Stomach (tissue), 8 donors: ENCODE measurements at regions not wholly inside any gene's neighbourhood (a gene's known extent, or its start where the extent isn't known, plus 50 kb on each side); places are given as distances from the start of the nearest gene placed in this dataset.

Experiments
- DNase-seq, 2 donors: peaks; one replicate each; pipeline versions ENCODE4 v3.0.0 to v3.0.0-alpha.2; 2013 to 2019
- H3K27ac ChIP-seq, 5 donors: fragments of 200-600 bp in 4 of 5; sonication (generic) in 4 of 5; one replicate each; pipeline ENCODE4 v1.5.1; 2013 to 2019; ENCODE audit warnings: mild to moderate bottlenecking in 1 of 5, moderate library complexity in 1 of 5
- H3K27me3 ChIP-seq, 3 donors: fragments of 200-600 bp; sonication (generic); one replicate each; pipeline ENCODE4 v1.5.1; 2017 to 2019; ENCODE audit warnings: mixed run types in 1 of 3
- H3K36me3 ChIP-seq, 4 donors: fragments of 200-600 bp; sonication (generic); 1 replicate in 3 of 4; 2 replicates in 1 of 4; pipeline ENCODE4 v1.5.1; 2016 to 2019
- H3K4me1 ChIP-seq, 4 donors: fragments of 200-600 bp; sonication (generic); one replicate each; pipeline ENCODE4 v1.5.1; 2016 to 2019
- H3K4me3 ChIP-seq, 4 donors: fragments of 200-600 bp; sonication (generic) in 3 of 4; one replicate each; pipeline ENCODE4 v1.5.1; 2016 to 2019; ENCODE audit warnings: mild to moderate bottlenecking in 1 of 4
- H3K9me3 ChIP-seq, 4 donors: fragments of 200-600 bp; sonication (generic); one replicate each; pipeline ENCODE4 v1.5.1; 2016 to 2019
- CTCF ChIP-seq, 7 experiments: fragments of 450-650 bp in 4 of 7; fragments of 200-600 bp in 3 of 7; sonication (generic) in 3 of 7; IDR thresholded peaks; one replicate each; pipeline ENCODE4 v1.5.1; 2016 to 2019; ENCODE audit warnings: antibody characterized with exemption in 7 of 7, control low read depth in 2 of 7, mild to moderate bottlenecking in 1 of 7
- EP300 ChIP-seq: sonication (generic); formaldehyde crosslinking; IDR thresholded peaks from one replicate; pipeline ENCODE4 v1.6.1; 2017; ENCODE audit warnings: antibody characterized with exemption
- POLR2A ChIP-seq, 4 donors: fragments of 450-650 bp; IDR thresholded peaks; one replicate each; pipeline ENCODE4 v1.6.1; 2016; ENCODE audit warnings: antibody characterized with exemption in 4 of 4, control low read depth in 2 of 4, mild to moderate bottlenecking in 1 of 4, moderate library complexity in 1 of 4
- POLR2AphosphoS5 ChIP-seq, 3 donors: sonication (generic); formaldehyde crosslinking; IDR thresholded peaks; one replicate each; pipeline ENCODE4 v1.6.1; 2016; ENCODE audit warnings: antibody characterized with exemption in 3 of 3
- WGBS, 5 donors: extraction: QIAGEN DNeasy Blood & Tissue Kit in 3 of 5; methylation state at CpG; one replicate each; pipeline versions ENCODE4 v1.1.5 to v1.1.7; 2013 to 2018; 5-methylcytosine and 5-hydroxymethylcytosine counted together
- intact Hi-C: fragments of 100-400 bp; cut with DNase I; formaldehyde crosslinking; loops from one replicate; pipeline ENCODE4 v1.15.1; 2023; ENCODE audit warnings: low total_unique reads
- donor health status: healthy with polysubstance abuse.
- donor health status: Bipolar disorder and iron deficiency.
- donor health status: healthy.

GRCh38 chr1:63714482-63714760, 59.4 kb upstream of the ROR1 start:
- intact Hi-C loops = no loop called here
- H3K4me3 ChIP-seq = no peak overlapping the region
- peaks cover 4 to 18% (median 8%) of the 10 kb centered on the region in 4 donors for H3K4me1 ChIP-seq
- H3K27ac ChIP-seq = no peak overlapping the region
- WGBS, 5 donors = 39 to 67% (median 56%) methylated on average over 2 of the region's 2 CpGs
- H3K36me3 ChIP-seq = no peaks in the 10 kb centered on the region
- no peak for TF ChIP-seq CTCF (IDR thresholded peaks at IDR 0.05)
- TF ChIP-seq POLR2AphosphoS5 (IDR thresholded peaks at IDR 0.05) = no peak
- TF ChIP-seq EP300 = no peak
- TF ChIP-seq POLR2A (IDR thresholded peaks at IDR 0.05) = no peak
- DNase-seq = no peak
- H3K27me3 ChIP-seq = no peaks in the 10 kb centered on the region
- H3K9me3 ChIP-seq = no peaks in the 10 kb centered on the region

GRCh38 chr1:63717511-63718065, 56.2 kb upstream of the ROR1 start:
- no peaks in the 10 kb centered on the region for H3K27me3 ChIP-seq
- DNase-seq = no peak
- intact Hi-C loops = no loop called here
- no peak overlapping the region for H3K4me3 ChIP-seq
- H3K4me1 ChIP-seq = peaks cover 4 to 22% (median 10%) of the 10 kb centered on the region in 4 donors
- H3K27ac ChIP-seq = no peak overlapping the region
- H3K9me3 ChIP-seq = no peaks in the 10 kb centered on the region
- H3K36me3 ChIP-seq = no peaks in the 10 kb centered on the region
- WGBS, 5 donors = 71 to 83% (median 77%) methylated on average over 4 of the region's 4 CpGs
- TF ChIP-seq POLR2AphosphoS5 (IDR thresholded peaks at IDR 0.05) = no peak
- no peak for TF ChIP-seq EP300
- no peak for TF ChIP-seq POLR2A (IDR thresholded peaks at IDR 0.05)
- TF ChIP-seq CTCF (IDR thresholded peaks at IDR 0.05) = no peak

GRCh38 chr1:63718541-63718970, 55.3 kb upstream of the ROR1 start:
- intact Hi-C loops = no loop called here
- no peaks in the 10 kb centered on the region for H3K36me3 ChIP-seq
- no peak overlapping the region for H3K4me3 ChIP-seq
- TF ChIP-seq CTCF (IDR thresholded peaks at IDR 0.05) (no peak), EP300 (no peak), POLR2A (IDR thresholded peaks at IDR 0.05) (no peak), POLR2AphosphoS5 (IDR thresholded peaks at IDR 0.05) (no peak)
- WGBS, 5 donors = 60 to 79% (median 70%) methylated on average over 4 of the region's 4 CpGs
- no peak for DNase-seq
- no peaks in the 10 kb centered on the region for H3K9me3 ChIP-seq
- H3K4me1 ChIP-seq = peaks cover 4 to 22% (median 8%) of the 10 kb centered on the region in 4 donors
- H3K27ac ChIP-seq = no peak overlapping the region
- no peaks in the 10 kb centered on the region for H3K27me3 ChIP-seq

- Histone ChIP-seq H3K4me3 (no peak overlapping the region), H3K4me1 (peaks cover 0 to 14% (median 4%) of the 10 kb centered on the region in 4 donors), H3K36me3 (no peaks in the 10 kb centered on the region), H3K27me3 (no peaks in the 10 kb centered on the region), H3K27ac (no peak overlapping the region), H3K9me3 (no peaks in the 10 kb centered on the region)
- intact Hi-C loops = no loop called here
- TF ChIP-seq POLR2AphosphoS5 (IDR thresholded peaks at IDR 0.05) (no peak), POLR2A (IDR thresholded peaks at IDR 0.05) (no peak), CTCF (IDR thresholded peaks at IDR 0.05) (no peak), EP300 (no peak)
- peak; percentile 35 to 54 for DNase-seq
- WGBS, 5 donors = 48 to 58% (median 51%) methylated on average over 3 of the region's 3 CpGs
Observed at GRCh38 chr1:63721531-63722189, 52.2 kb upstream of the ROR1 start.
